ACHN (cell line): ENCODE measurements at regions not wholly inside any gene's neighbourhood (a gene's known extent, or its start where the extent isn't known, plus 50 kb on each side); places are given as distances from the start of the nearest gene placed in this dataset.
"Not testable (repeated sequence)": the region's sequence is repeated elsewhere in the genome, so short reads cannot be mapped to it uniquely, and the experiment has no call there.

Experiments used
- DNase-seq: peaks from one replicate; pipeline ENCODE4 v3.0.0-alpha.2; 2015
- in situ Hi-C: cut with HindIII; loops from 2 replicates; pipeline ENCODE4 v1.10.0; 2017; ENCODE audit warnings: low sequenced_read_pairs, low pct_ligation_motif_present, low pct_unique_long_range_greater_than_20kb

- DNase-seq, result no peak
- in situ Hi-C loops, result no loop called here
These were observed 133.4 kb upstream of the ROPN1 start for GRCh38 chr3:124125315-124125714.

DNA sequence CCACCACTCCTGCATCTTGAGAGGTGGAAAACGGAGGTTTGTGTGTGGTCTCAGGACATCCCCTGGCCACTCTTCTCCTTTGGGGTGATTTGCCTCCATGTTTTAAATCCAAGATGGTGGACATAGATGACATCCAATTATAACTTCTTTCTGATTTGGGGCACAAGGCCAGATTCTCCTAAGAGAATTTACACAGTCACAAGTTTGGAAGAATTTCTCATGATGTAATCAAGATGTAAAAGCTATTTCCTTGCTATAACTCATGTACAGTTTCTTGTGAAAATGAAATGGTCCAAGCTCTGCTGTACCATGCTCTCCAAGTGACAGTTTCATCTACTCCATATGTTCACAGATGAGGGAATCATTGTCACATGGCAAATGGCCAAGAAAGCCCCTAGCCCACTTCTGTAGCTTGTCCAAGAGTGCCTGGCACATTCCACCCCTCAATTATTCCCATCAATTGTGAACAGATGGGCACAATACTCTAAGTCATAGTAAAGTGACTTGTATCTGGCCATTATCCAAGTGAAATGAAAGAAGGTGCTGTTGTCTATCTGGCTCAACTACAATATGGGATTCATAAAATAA, 134.6 kb upstream of the ROPN1 start:
- DNase-seq, result no peak
- in situ Hi-C loops, result no loop called here

DNA sequence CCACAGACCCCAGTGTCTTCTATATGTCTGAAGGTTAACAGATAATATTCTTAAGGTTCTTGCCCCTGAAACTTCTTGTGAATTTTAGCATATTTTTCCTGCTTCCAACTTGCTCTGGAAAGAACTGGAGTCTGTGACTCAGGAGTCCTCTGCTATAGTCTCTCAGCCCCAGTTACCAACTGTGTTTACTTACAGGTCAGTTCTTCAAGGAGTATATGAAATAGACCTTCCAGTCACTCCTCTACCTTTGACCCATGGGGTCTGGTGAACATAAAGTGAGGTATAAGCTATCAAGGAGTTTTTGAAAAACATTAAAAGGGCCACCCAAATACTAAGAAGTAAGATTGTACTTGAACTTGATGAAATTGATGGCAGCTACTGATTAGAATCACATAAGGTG, 139.2 kb upstream of the ROPN1 start:
- DNase-seq, result no peak
- in situ Hi-C loops, result no loop called here

DNA sequence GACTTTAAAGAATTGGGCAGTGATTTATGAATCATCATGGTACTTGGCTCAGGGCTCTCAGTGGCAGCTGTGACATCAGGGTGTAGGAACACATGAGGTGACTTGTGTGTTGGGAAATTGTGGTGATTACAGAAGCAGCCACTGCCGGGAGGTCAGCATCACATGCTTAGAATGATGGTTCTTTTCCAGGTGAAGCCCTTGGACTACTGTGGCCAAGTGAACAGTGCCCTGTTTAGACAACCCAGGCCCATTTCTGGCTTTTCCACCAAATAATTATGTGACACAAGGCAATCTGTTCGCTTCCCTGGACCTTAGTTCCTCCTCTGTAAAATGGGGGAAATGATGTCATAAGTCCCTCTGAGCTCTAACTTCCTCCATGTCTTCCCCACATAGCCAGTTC, 139.7 kb upstream of the ROPN1 start:
- in situ Hi-C loops, result no loop called here

GRCh38 chr3:124132813-124133212, 140.9 kb upstream of the ROPN1 start:
- DNase-seq, result no peak
- in situ Hi-C loops, result no loop called here

More for the DNA sequence above, 139.7 kb upstream of the ROPN1 start:
- no peak for DNase-seq

GRCh38 chr3:124133366-124133940, 141.5 kb upstream of the ROPN1 start:
- no peak for DNase-seq

GRCh38 chr3:124137216-124137615, 145.3 kb upstream of the ROPN1 start:
- no peak for DNase-seq
- in situ Hi-C loops, result no loop called here

More at GRCh38 chr3:124133366-124133940, 141.5 kb upstream of the ROPN1 start:
- in situ Hi-C loops, result no loop called here

DNA sequence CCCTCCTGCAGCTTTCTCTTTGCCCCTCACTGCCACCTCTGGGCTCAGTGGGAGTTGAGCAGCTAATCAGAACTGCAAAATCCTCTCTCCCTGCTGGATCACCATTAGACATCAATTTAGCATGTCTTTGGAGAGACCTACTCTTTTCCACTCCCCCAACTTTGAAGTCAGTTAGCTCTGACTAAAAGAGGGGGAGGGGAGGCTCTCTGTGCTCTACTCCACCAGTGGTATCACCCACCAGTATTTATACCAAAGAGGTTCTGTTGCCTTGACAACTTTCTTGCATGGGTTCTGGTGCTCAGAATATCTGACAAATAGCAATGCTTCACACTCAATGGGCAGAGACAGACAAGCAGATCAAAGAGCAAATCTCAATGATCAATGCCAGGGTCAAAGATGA, 146.2 kb upstream of the ROPN1 start:
- in situ Hi-C loops, result no loop called here
- no peak for DNase-seq

DNA sequence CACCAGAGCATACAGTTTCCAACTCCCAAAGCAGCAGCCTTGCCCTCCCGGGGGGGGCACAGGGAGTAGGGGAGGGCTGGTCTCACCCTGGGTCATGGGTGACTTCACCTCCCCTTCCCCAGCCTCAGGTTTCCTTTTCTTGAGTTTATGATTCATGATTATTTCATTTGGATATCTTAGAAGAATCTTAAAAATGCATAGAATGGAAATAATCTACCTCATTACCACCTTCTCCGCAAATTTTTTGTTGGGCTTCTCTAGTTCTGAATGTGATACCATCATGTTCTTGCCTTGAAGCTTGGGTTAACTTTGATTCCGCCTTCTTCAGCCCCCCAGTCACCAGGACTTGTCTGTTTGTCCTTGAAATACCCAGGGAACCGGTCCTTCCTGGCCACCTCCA, 148.8 kb upstream of the ROPN1 start:
- no peak for DNase-seq
- in situ Hi-C loops, result no loop called here

- no peak for DNase-seq
- in situ Hi-C loops, result no loop called here
These were observed 150.6 kb upstream of the ROPN1 start for GRCh38 chr3:124142389-124142970.

DNA sequence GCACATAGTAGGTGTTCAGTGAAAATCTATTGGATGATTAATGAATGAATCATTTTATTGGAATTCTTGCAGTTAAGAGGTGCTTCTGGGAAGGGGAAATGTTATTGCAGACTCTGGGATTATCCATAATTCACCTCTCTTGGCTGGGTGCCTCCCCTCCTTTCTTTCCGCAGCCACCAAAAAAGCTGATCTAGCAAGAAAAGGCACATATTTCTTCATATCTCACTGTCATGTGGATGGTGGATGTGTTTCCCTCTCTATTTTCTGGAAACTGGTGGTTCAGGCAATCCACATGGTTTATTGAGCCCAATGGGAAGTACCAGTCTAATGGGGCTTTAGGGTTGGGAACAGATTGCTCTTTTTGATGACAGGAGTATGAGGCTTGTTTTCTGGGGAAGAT, 151.1 kb upstream of the ROPN1 start:
- in situ Hi-C loops, result no loop called here
- DNase-seq, result no peak

DNA sequence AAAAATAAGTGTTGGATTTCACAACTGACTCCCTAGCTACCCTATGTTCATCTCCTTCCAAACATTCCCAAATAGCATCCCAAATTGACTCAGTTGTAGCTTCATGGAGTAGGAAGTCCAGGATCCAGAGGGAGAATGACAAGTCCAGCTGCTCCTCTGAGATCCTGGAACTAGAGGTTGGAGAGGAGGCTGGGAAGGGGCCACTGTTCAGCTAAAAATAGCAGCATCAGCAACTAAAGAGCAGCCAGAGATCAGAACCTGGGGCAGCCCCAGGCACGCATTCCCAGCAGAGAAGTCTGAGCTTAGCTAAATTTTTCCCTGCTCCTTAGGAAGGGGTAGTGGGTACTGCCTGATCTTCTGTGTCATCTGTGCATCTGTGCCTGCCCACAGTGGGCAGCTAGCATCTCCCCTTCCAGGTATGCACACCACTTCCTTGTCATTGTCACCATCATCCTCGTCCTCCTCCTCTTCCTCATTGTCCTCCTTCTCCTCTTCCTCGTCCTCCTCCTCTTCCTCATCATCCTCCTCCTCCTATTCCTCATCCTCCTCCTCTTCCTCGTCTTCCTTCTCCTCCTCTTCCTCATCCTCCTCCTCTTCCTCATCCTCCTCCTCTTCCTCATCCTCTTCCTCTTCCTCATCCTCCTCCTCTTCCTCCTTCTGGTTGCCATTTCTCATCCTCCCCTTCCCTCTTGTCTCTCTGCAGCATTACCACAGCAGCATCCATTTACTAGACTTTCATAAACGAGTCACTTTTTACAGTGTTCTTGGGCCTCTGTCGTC, 152.3 kb upstream of the ROPN1 start:
- in situ Hi-C loops, result no loop called here
- DNase-seq, result no peak

- in situ Hi-C loops, result no loop called here
- DNase-seq, result no peak
These were observed 155.5 kb upstream of the ROPN1 start for GRCh38 chr3:124147429-124147828.

- in situ Hi-C loops, result no loop called here
- DNase-seq, result no peak
These were observed 156.0 kb upstream of the ROPN1 start for GRCh38 chr3:124147946-124148345.

GRCh38 chr3:124149081-124149480, 157.2 kb upstream of the ROPN1 start:
- DNase-seq, result no peak

DNA sequence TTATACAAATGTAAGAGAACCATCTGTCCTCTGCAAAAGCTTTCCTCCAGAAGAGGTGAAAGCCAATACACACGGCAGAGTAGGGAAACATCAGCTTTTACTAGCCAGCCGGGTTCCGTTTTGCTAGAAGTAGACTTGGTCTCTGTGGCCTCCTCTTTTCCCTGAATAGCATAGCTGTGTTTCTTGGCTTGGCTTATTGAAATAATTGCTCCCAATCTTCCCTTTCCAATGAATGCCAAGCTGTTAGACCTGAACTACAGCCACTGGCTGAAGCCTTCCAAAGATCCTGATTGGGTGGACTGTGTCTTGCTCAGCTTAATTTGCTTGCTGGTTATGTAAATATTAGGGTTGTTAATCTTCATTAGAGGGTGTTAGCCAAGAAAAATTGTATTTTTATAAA, 157.8 kb upstream of the ROPN1 start:
- no peak for DNase-seq
- in situ Hi-C loops, result no loop called here

More at GRCh38 chr3:124149081-124149480, 157.2 kb upstream of the ROPN1 start:
- in situ Hi-C loops, result no loop called here

DNA sequence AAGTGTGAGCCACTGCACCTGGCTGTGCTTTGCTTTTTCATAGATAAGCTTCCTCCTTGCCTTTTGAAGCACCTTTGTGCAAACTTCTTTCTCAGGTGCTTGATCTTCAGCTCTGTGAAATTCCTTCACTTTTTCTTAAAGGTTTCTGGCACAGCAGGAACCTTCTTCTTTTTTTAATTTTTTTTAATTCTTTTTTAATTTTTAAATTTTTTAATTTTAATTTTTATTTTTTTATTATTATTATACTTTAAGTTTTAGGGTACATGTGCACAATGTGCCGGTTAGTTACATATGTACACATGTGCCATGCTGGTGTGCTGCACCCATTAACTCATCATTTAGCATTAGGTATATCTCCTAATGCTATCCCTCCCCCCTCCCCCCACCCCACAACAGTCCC, 161.0 kb upstream of the ROPN1 start:
- DNase-seq, in situ Hi-C loops: not testable (repeated sequence)

DNA sequence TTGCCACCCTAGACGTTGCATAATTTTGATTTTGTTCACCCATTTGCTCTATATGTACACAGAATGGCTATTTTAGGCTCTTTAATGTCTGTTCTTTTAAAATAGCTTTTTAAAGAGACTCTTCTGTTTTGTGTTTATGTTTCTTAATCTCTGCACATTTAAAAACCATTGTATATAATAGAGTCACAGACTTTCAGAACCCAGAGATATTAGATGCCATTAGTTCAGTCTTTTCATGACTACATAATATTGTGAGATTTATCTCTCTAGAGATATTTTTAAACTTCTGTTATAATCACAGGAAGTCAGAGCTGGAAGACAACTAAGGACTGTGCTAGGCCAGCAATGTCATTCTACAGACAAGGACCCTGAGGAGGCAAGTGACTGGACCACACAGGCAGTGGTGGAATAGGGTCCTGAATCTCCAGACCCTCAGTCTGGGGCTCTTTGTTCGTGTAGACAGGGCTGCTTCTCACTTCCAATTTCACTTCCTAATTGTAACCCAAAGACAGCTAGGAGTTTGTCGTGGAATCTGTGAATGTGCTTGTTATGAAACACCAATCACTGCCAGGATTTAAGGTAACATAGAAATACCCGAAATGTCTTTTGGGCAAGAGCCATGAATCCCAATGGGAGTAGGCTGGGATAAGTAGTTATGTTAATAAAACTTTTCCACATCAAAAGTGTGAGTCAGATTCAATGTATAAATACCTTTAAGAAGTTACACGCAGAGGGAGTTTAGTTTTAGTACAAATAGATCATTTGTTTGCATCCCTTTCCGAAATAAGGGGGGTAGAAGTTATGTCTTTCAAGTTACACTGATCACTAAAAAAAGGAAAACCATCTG, 165.2 kb upstream of the ROPN1 start:
- no peak for DNase-seq
- in situ Hi-C loops, result no loop called here

DNA sequence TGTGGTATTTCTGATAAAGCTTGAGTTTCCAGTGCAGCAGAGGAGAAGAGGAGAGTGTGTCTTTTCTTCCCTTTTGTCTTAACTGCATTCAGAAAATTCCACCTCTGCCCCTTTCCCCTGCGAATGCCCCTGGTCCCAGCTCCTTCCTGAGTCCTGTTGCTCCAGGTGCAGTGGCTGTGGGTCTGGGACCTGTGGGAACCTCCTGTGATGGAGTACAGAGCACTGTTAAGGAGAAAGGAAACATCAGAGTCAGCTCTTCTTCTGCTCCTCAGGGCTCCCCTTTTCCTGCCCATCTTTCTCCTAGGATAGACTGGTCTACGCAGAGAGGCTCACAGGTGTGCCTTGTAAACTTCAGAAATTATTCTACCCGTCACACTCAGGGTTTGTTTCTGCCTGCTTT, 165.8 kb upstream of the ROPN1 start:
- in situ Hi-C loops, result no loop called here
- DNase-seq, result no peak
